Amygdala (tissue), 56 donors: ENCODE measurements at regions not wholly inside any gene's neighbourhood (a gene's known extent, or its start where the extent isn't known, plus 50 kb on each side); places are given as distances from the start of the nearest gene placed in this dataset.

ENCODE experiments used
- DNase-seq, 56 donors: peaks; one replicate each; lab custom pipeline; 2025; lab: John Stamatoyannopoulos, UW

GRCh38 chr9:87307848-87308247 is 189.8 kb upstream of the DAPK1 start:
- DNase-seq, result no peak

- no peak for DNase-seq
These were observed 188.4 kb upstream of the DAPK1 start for GRCh38 chr9:87309236-87309635.

GRCh38 chr9:87310827-87311523 is 186.7 kb upstream of the DAPK1 start:
- DNase-seq, result no peak

- DNase-seq, result no peak
These were observed 178.0 kb upstream of the DAPK1 start for GRCh38 chr9:87319656-87320055.

- no peak for DNase-seq
These were observed 177.4 kb upstream of the DAPK1 start for GRCh38 chr9:87320146-87320884.

- DNase-seq, result no peak
These were observed 174.6 kb upstream of the DAPK1 start for GRCh38 chr9:87322840-87323635.

- DNase-seq, result no peak
These were observed 173.7 kb upstream of the DAPK1 start for GRCh38 chr9:87323928-87324327.

GRCh38 chr9:87324613-87325194 is 173.0 kb upstream of the DAPK1 start:
- peak in 1 of 56 donors; percentile 8 for DNase-seq

GRCh38 chr9:87327575-87328125 is 170.0 kb upstream of the DAPK1 start:
- DNase-seq, result no peak

- DNase-seq, result no peak
These were observed 163.9 kb upstream of the DAPK1 start for GRCh38 chr9:87333802-87334201.

- no peak for DNase-seq
These were observed 163.3 kb upstream of the DAPK1 start for GRCh38 chr9:87334366-87334765.

- no peak for DNase-seq
These were observed 161.3 kb upstream of the DAPK1 start for GRCh38 chr9:87336407-87336806.

GRCh38 chr9:87336914-87337333 is 160.7 kb upstream of the DAPK1 start:
- peak in 14 of 56 donors; percentile 1 to 47 (median 10) for DNase-seq

GRCh38 chr9:87337335-87338087 is 160.2 kb upstream of the DAPK1 start:
- DNase-seq, result peak in 5 of 56 donors; percentile 6 to 47 (median 26)

- DNase-seq, result no peak
These were observed 159.3 kb upstream of the DAPK1 start for GRCh38 chr9:87338088-87338989.

GRCh38 chr9:87340391-87340790 is 157.3 kb upstream of the DAPK1 start:
- no peak for DNase-seq

- no peak for DNase-seq
These were observed 154.9 kb upstream of the DAPK1 start for GRCh38 chr9:87342743-87343142.

- no peak for DNase-seq
These were observed 153.7 kb upstream of the DAPK1 start for GRCh38 chr9:87343816-87344430.
